ENCODE measurements at regions not wholly inside any gene's neighbourhood (a gene's known extent, or its start where the extent isn't known, plus 50 kb on each side); places are given as distances from the start of the nearest gene placed in this dataset.
"Not testable (repeated sequence)": the region's sequence is repeated elsewhere in the genome, so short reads cannot be mapped to it uniquely, and the experiment has no call there.

- DNase-seq (no peak), ATAC-seq (no peak)
Measured at GRCh38 chr12:131628766-131629448, 82.0 kb upstream of the SFSWAP start.

GRCh38 chr12:131631230-131631629 lies 79.7 kb upstream of the SFSWAP start:
- no peak for DNase-seq
- ATAC-seq = no peak

GRCh38 chr12:131631889-131632651 lies 78.8 kb upstream of the SFSWAP start:
- not testable (repeated sequence) for DNase-seq, ATAC-seq

- DNase-seq, ATAC-seq: not testable (repeated sequence)
Measured at GRCh38 chr12:131632652-131633023, 78.3 kb upstream of the SFSWAP start.

- ATAC-seq, DNase-seq: not testable (repeated sequence)
Measured at GRCh38 chr12:131633610-131634009, 77.3 kb upstream of the SFSWAP start.

GRCh38 chr12:131634037-131634436 lies 76.9 kb upstream of the SFSWAP start:
- ATAC-seq = no peak
- no peak for DNase-seq

- not testable (repeated sequence) for ATAC-seq, DNase-seq
Measured at GRCh38 chr12:131635012-131635411, 75.9 kb upstream of the SFSWAP start.

- ATAC-seq (no peak), DNase-seq (no peak)
Measured at GRCh38 chr12:131635491-131636122, 75.3 kb upstream of the SFSWAP start.

GRCh38 chr12:131636266-131636665 lies 74.6 kb upstream of the SFSWAP start:
- ATAC-seq = no peak
- DNase-seq = no peak

GRCh38 chr12:131636940-131637750 lies 73.7 kb upstream of the SFSWAP start:
- no peak for ATAC-seq
- DNase-seq = no peak

- ATAC-seq = no peak
- DNase-seq = no peak
Measured at GRCh38 chr12:131637986-131638385, 72.9 kb upstream of the SFSWAP start.

- DNase-seq (no peak), ATAC-seq (no peak)
Measured at GRCh38 chr12:131639270-131639940, 71.5 kb upstream of the SFSWAP start.

- ATAC-seq (no peak), DNase-seq (no peak)
Measured at GRCh38 chr12:131640525-131640924, 70.4 kb upstream of the SFSWAP start.

- no peak for DNase-seq
- no peak for ATAC-seq
Measured at GRCh38 chr12:131641315-131641714, 69.6 kb upstream of the SFSWAP start.

GRCh38 chr12:131642101-131642540 lies 68.8 kb upstream of the SFSWAP start:
- DNase-seq = no peak
- ATAC-seq = peak; percentile 54

GRCh38 chr12:131642771-131643170 lies 68.1 kb upstream of the SFSWAP start:
- ATAC-seq = no peak
- no peak for DNase-seq

GRCh38 chr12:131643631-131644452 lies 67.0 kb upstream of the SFSWAP start:
- ATAC-seq (no peak), DNase-seq (no peak)

- no peak for ATAC-seq
Measured at GRCh38 chr12:131644481-131644880, 66.4 kb upstream of the SFSWAP start.

GRCh38 chr12:131644917-131645316 lies 66.0 kb upstream of the SFSWAP start:
- ATAC-seq, DNase-seq: not testable (repeated sequence)

More at GRCh38 chr12:131644481-131644880, 66.4 kb upstream of the SFSWAP start:
- DNase-seq = no peak

GRCh38 chr12:131645557-131645956 lies 65.3 kb upstream of the SFSWAP start:
- not testable (repeated sequence) for DNase-seq, ATAC-seq

GRCh38 chr12:131646444-131646843 lies 64.4 kb upstream of the SFSWAP start:
- not testable (repeated sequence) for ATAC-seq, DNase-seq

Data from stimulated activated naive CD8-positive, alpha-beta T cell treated with anti-CD3 and anti-CD28 coated beads, Interleukin-15, Interleukin-2, amounts not matched to agents 100 U/mL and 50 U/mL, for 24 hours (primary cell).